Fibroblast of mammary gland (primary cell): ENCODE measurements at regions not wholly inside any gene's neighbourhood (a gene's known extent, or its start where the extent isn't known, plus 50 kb on each side); places are given as distances from the start of the nearest gene placed in this dataset.

Experiments used
- DNase-seq: peaks from one replicate; pipeline ENCODE4 v3.0.0-alpha.2; 2010; ENCODE audit warnings: low read depth
- H3K4me3 ChIP-seq: 2 replicates; pipeline ENCODE4 v1.5.1; 2011; ENCODE audit warnings: low read depth, mild to moderate bottlenecking, low read length, moderate library complexity; ENCODE audit not compliant: control insufficient read depth
- TF ChIP-seq, protein P1 (sequence below): conservative IDR thresholded peaks from 2 replicates; pipeline ENCODE4 v1.5.1; 2011; ENCODE audit warnings: low read depth, low read length, inconsistent platforms; ENCODE audit not compliant: control insufficient read depth, insufficient read depth

DNA sequence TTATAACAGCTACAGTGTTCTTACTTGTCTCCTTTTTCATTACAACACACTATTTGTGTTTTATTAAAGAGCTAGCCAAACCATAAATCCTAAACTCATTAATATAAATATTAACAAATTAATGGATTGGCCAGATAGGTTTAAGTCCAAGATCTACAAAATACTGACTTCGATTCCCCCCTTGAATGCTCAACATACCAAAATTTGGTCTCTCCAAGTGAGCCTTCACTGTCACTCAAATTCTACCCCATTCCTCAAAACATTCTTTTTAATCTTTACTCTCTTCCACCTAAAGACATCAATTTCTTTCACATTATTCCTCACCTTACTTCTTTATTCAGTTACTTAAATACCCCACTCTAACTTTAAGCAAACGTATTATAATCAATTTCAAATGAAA lies 281.5 kb downstream of the ICOS start:
- no peak for DNase-seq
- TF ChIP-seq, protein P1, sequence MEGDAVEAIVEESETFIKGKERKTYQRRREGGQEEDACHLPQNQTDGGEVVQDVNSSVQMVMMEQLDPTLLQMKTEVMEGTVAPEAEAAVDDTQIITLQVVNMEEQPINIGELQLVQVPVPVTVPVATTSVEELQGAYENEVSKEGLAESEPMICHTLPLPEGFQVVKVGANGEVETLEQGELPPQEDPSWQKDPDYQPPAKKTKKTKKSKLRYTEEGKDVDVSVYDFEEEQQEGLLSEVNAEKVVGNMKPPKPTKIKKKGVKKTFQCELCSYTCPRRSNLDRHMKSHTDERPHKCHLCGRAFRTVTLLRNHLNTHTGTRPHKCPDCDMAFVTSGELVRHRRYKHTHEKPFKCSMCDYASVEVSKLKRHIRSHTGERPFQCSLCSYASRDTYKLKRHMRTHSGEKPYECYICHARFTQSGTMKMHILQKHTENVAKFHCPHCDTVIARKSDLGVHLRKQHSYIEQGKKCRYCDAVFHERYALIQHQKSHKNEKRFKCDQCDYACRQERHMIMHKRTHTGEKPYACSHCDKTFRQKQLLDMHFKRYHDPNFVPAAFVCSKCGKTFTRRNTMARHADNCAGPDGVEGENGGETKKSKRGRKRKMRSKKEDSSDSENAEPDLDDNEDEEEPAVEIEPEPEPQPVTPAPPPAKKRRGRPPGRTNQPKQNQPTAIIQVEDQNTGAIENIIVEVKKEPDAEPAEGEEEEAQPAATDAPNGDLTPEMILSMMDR: no peak
- H3K4me3 ChIP-seq: no peak overlapping the region

DNA sequence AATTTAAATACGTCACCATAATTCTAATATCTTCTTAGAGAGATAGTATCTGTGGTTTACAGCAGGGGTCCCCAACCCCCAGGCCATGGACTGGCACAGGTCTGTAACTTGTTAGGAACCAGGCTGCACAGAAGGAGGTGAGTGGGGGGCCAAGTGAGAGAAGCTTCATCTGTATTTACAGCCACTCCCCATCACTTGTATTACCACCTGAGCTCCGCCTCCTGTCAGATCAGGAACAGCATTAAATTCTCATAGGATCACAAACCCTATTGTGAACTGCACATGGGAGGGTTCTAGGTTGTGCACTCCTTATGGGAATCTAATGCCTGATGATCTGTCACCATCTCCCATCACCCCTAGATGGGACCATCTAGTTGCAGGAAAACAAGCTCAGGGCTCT lies 282.6 kb downstream of the ICOS start:
- no peak overlapping the region for H3K4me3 ChIP-seq
- DNase-seq: no peak
- TF ChIP-seq, protein P1: no peak

DNA sequence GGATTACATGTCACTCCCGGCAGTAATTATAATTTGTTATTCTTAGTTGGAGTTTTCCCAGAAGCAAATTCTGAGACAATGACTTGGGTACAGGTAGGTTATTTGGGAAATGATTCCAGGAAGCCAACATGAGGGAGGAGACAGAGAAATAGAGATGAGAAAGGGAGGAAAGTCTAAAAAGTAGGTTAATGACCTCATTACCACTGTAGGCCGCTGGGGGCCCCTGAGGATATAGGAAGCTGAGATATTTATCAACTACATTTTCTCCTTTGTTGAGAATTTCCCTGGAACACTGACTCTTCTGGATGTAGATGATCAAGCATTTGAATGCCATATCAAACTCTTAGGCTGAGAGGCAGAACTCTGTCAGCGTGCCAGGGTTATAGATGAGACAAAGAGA lies 284.3 kb downstream of the ICOS start:
- DNase-seq: no peak
- no peak overlapping the region for H3K4me3 ChIP-seq
- TF ChIP-seq, protein P1: no peak

DNA sequence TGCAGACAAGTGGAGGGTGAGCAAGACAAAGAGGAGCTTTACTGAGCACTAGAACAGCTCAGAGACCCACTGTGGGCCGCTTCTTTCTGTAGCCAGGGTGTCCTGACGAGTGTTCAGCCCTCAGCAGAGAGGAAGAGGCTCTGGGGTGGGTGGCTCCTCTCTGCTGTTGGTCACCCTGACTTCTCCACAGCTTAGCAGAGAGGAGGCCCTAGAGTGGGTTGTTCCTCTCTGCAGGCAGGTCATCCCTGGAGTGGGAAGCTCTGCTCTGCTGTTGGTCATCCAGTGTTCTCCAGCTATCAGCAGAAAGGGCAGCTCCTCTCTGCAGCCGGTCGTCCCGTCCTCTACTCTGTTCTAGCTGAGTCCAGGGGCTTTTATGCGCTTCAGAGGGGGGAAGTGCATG lies 286.5 kb downstream of the ICOS start:
- no peak for DNase-seq
- TF ChIP-seq, protein P1: no peak

DNA sequence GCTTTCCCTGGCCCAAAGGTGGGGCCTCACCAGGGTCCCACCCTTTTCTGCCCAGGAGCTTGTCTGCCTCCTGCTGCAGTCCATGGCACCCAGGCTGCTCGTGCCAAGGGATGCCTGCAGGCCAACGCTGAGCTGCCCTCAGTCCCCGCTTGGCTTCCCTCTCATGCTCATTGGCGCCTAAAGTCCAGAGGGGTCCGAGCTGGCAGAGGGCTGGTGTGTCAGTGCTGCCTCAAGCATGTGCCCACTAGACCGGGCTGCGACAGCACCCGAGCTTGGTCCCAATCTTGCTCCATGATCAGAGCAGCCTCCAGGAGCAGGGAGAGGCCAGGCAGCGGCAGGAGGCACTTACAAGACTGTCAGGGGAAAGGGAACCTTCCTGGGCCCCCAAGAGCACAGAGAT lies 287.0 kb downstream of the ICOS start:
- no peak for DNase-seq
- TF ChIP-seq, protein P1: no peak
- H3K4me3 ChIP-seq: no peak overlapping the region

More for the DNA sequence above, 286.5 kb downstream of the ICOS start:
- no peak overlapping the region for H3K4me3 ChIP-seq

DNA sequence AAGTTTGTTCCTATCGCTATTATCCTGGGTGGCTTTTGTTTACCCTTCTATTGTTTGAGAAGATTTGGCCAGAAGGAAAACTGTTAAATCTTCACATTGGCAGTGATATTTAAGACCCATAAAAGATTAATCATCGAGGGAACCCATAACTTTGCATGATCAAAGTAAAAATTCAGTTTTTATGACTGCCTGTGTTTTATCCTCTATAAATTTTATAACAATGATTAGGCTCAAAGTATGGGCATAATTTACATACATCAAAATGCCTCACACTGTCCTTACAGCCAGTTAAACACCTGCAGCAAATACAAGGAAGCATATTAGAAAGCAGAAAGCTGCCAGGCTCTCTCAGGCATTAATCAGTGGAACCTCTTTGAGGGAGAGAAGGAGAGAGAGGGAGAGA lies 289.1 kb downstream of the ICOS start:
- no peak overlapping the region for H3K4me3 ChIP-seq
- TF ChIP-seq, protein P1: no peak
- no peak for DNase-seq

DNA sequence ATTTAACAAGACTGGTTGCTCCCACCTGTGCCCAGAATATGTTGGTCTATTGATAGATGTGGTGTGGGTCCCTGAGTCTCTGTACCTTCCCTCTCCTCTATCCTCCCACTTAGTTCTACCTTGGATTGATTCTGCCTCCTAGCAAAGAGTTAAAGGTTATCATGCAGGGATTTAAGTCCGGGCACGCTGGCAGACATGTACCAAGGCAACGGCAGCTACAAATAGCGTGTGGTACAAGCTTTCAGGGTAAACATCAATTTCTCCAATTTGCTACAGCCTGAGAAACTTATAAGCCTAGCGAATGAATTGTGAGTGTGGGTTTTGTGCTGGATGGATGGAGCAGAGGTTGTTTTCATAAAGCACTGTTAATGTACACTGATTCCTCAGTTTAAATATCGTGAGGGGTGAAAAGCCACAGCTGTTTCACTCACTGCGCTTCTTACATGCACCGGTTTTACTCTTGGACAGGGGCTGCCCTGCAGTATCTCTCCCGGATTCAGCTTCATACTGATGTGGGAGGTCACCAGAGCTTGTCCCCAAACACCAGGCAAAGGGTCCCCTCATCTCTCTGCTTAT lies 289.8 kb downstream of the ICOS start:
- DNase-seq: no peak
- H3K4me3 ChIP-seq: no peak overlapping the region
- TF ChIP-seq, protein P1: no peak
